ENCODE measurements at regions not wholly inside any gene's neighbourhood (a gene's known extent, or its start where the extent isn't known, plus 50 kb on each side); places are given as distances from the start of the nearest gene placed in this dataset.
A peak's percentile ranks its signal among the peaks of the same experiment; 100 is the strongest.

GRCh38 chr9:109875495-109876129 is 95.6 kb downstream of the PALM2AKAP2 start:
- Histone ChIP-seq H3K4me3 (no peak overlapping the region), H3K36me3 (no peaks in the 10 kb centered on the region), H3K4me1 (no peaks in the 10 kb centered on the region), H3K27ac (no peak overlapping the region), H3K27me3 (ENCODE audit: low read depth) (no peaks in the 10 kb centered on the region), H3K9me3 (no peaks in the 10 kb centered on the region)
- intact Hi-C loops (cut with DNase I), result no loop called here
- ATAC-seq (no peak), DNase-seq (no peak)
- TF ChIP-seq, protein P1, sequence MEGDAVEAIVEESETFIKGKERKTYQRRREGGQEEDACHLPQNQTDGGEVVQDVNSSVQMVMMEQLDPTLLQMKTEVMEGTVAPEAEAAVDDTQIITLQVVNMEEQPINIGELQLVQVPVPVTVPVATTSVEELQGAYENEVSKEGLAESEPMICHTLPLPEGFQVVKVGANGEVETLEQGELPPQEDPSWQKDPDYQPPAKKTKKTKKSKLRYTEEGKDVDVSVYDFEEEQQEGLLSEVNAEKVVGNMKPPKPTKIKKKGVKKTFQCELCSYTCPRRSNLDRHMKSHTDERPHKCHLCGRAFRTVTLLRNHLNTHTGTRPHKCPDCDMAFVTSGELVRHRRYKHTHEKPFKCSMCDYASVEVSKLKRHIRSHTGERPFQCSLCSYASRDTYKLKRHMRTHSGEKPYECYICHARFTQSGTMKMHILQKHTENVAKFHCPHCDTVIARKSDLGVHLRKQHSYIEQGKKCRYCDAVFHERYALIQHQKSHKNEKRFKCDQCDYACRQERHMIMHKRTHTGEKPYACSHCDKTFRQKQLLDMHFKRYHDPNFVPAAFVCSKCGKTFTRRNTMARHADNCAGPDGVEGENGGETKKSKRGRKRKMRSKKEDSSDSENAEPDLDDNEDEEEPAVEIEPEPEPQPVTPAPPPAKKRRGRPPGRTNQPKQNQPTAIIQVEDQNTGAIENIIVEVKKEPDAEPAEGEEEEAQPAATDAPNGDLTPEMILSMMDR (IDR thresholded peaks at IDR 0.05), result no peak

DNA sequence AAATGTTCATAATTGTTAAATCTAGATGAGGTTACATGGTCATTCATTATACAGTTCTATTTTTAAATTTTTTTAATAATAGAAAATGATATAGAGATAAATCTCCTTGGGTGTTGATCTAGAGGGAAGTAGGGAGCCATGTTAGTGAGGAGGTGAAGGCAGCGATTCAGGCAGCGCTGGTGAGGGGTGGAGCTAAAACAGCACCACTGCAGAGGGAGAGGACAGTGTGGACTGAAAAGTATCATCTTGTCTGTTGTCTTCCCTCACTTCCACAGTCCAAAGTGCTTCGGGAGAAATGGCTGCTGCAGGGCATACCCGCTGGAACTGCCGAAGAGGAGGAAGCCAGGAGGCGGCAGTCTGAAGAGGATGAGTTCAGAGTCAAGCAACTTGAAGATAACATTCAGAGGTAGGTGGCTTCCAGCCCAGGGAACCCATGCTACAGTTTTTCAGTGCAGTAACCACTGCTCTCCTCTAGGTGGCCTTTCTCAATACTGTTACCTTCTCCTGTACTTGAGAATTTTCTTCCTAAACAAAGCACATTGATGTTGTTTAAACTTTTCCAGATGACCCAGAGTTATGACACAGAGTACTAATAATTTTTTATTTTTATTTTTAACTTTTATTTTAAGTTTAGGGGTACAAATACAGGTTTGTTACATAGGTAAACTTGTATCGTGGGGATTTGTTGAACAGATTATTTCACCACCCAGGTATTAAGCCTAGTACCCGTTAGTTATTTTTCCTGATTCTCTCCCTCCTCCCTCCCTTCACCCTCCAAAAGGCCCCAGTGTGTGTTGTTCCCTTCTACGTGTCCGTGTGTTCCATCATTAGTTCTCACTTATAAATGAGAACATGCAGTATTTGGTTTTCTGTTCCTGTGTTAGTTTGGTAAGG is 100.5 kb downstream of the PALM2AKAP2 start:
- Histone ChIP-seq H3K9me3 (no peaks in the 10 kb centered on the region), H3K27ac (no peak overlapping the region), H3K36me3 (no peaks in the 10 kb centered on the region), H3K4me3 (no peak overlapping the region), H3K4me1 (no peaks in the 10 kb centered on the region), H3K27me3 (ENCODE audit: low read depth) (no peaks in the 10 kb centered on the region)
- TF ChIP-seq, protein P1 (IDR thresholded peaks at IDR 0.05), result peak; percentile 68
- ATAC-seq (peak; percentile 54 to 65), DNase-seq (no peak)
- intact Hi-C loops (cut with DNase I), result no loop called here

DNA sequence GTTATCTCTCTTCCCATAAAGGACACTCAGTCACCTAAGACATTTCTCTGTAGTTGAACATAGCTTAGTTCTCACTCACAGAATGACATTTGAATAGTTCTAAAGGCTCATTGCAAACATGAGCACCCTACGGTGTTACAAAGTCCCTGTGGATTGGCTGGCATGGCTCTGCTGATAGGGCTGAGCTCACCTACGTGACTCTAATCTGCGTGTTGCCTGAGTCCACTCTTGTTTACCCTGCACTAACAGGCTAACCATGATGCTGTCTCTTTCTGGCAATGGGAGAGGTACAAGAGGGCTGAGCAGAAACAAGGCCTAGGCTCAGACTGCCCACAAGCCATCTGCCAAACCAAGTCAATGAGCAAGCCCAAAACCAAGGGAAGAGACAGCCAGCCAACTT is 103.6 kb downstream of the PALM2AKAP2 start:
- intact Hi-C loops (cut with DNase I), result no loop called here
- Histone ChIP-seq H3K9me3 (no peaks in the 10 kb centered on the region), H3K27me3 (ENCODE audit: low read depth) (no peaks in the 10 kb centered on the region), H3K27ac (no peak overlapping the region), H3K4me3 (no peak overlapping the region), H3K4me1 (peaks cover 18% of the 10 kb centered on the region), H3K36me3 (no peaks in the 10 kb centered on the region)
- ATAC-seq, result no peak
- DNase-seq, result no peak
- TF ChIP-seq, protein P1 (IDR thresholded peaks at IDR 0.05), result no peak

GRCh38 chr9:109886041-109886440 is 106.0 kb downstream of the PALM2AKAP2 start:
- Histone ChIP-seq H3K27me3 (ENCODE audit: low read depth) (no peaks in the 10 kb centered on the region), H3K36me3 (no peaks in the 10 kb centered on the region), H3K27ac (no peak overlapping the region), H3K4me3 (no peak overlapping the region), H3K4me1 (peaks cover 26% of the 10 kb centered on the region), H3K9me3 (no peaks in the 10 kb centered on the region)
- TF ChIP-seq, protein P1 (IDR thresholded peaks at IDR 0.05), result no peak
- intact Hi-C loops (cut with DNase I), result no loop called here
- DNase-seq (no peak), ATAC-seq (no peak)

- no peak for DNase-seq
- H3K4me1 ChIP-seq, result peaks cover 26% of the 10 kb centered on the region
- no peak overlapping the region for H3K27ac ChIP-seq
- ATAC-seq, result no peak
- intact Hi-C loops (cut with DNase I), result no loop called here
- no peaks in the 10 kb centered on the region for H3K36me3 ChIP-seq
- no peak overlapping the region for H3K4me3 ChIP-seq
- H3K9me3 ChIP-seq, result no peaks in the 10 kb centered on the region
- H3K27me3 ChIP-seq (ENCODE audit: low read depth), result no peaks in the 10 kb centered on the region
- TF ChIP-seq, protein P1 (IDR thresholded peaks at IDR 0.05), result no peak
Observed at GRCh38 chr9:109886617-109887016, 106.6 kb downstream of the PALM2AKAP2 start.
